Endothelial cell (in vitro differentiated cells): ENCODE measurements at regions not wholly inside any gene's neighbourhood (a gene's known extent, or its start where the extent isn't known, plus 50 kb on each side); places are given as distances from the start of the nearest gene placed in this dataset.

Source experiments
- DNase-seq: peaks from one replicate; pipeline ENCODE4 v3.0.0; 2021; ENCODE audit warnings: low spot score
- H3K27ac Mint-ChIP-seq: one replicate; pipeline ENCODE4 v1.8.0; 2021; ENCODE audit warnings: mixed read lengths, inconsistent platforms; ENCODE audit not compliant: unreplicated experiment
- H3K27me3 Mint-ChIP-seq: one replicate; pipeline ENCODE4 v1.8.0; 2021; ENCODE audit warnings: mild to moderate bottlenecking, moderate library complexity, mixed read lengths, inconsistent platforms; ENCODE audit not compliant: unreplicated experiment
- H3K36me3 Mint-ChIP-seq: one replicate; pipeline ENCODE4 v1.8.0; 2021; ENCODE audit warnings: mild to moderate bottlenecking, low read depth, mixed read lengths, inconsistent platforms; ENCODE audit not compliant: unreplicated experiment
- H3K4me1 Mint-ChIP-seq: one replicate; pipeline ENCODE4 v1.8.0; 2021; ENCODE audit warnings: mild to moderate bottlenecking, mixed read lengths, inconsistent platforms; ENCODE audit not compliant: unreplicated experiment
- H3K4me3 Mint-ChIP-seq: one replicate; pipeline ENCODE4 v1.8.0; 2021; ENCODE audit warnings: mild to moderate bottlenecking, mixed read lengths, inconsistent platforms; ENCODE audit not compliant: unreplicated experiment
- H3K9me3 Mint-ChIP-seq: one replicate; pipeline ENCODE4 v1.8.0; 2021; ENCODE audit warnings: mixed read lengths, inconsistent platforms; ENCODE audit not compliant: unreplicated experiment
- CTCF ChIP-seq: fragments of 200-600 bp; sonication (generic); IDR thresholded peaks from one replicate; pipeline ENCODE4 v1.5.0; 2021; ENCODE audit warnings: antibody characterized with exemption; ENCODE audit not compliant: unreplicated experiment

GRCh38 chr10:44263771-44264170, 121.1 kb downstream of the CXCL12 start:
- DNase-seq = no peak
- H3K4me1 Mint-ChIP-seq = no peaks in the 10 kb centered on the region
- H3K36me3 Mint-ChIP-seq = peaks cover 4% of the 10 kb centered on the region
- TF ChIP-seq CTCF = no peak
- H3K27me3 Mint-ChIP-seq = peaks cover 3% of the 10 kb centered on the region
- no peak overlapping the region for H3K27ac Mint-ChIP-seq
- no peaks in the 10 kb centered on the region for H3K9me3 Mint-ChIP-seq
- H3K4me3 Mint-ChIP-seq = no peak overlapping the region

GRCh38 chr10:44262551-44263251, 122.2 kb downstream of the CXCL12 start:
- H3K27ac Mint-ChIP-seq = no peak overlapping the region
- no peak overlapping the region for H3K4me3 Mint-ChIP-seq
- H3K27me3 Mint-ChIP-seq = peaks cover 3% of the 10 kb centered on the region
- DNase-seq = no peak
- H3K9me3 Mint-ChIP-seq = no peaks in the 10 kb centered on the region
- no peaks in the 10 kb centered on the region for H3K4me1 Mint-ChIP-seq
- no peak for TF ChIP-seq CTCF
- H3K36me3 Mint-ChIP-seq = peaks cover 4% of the 10 kb centered on the region

GRCh38 chr10:44261710-44262455, 123.0 kb downstream of the CXCL12 start:
- H3K9me3 Mint-ChIP-seq = no peaks in the 10 kb centered on the region
- H3K4me3 Mint-ChIP-seq = no peak overlapping the region
- H3K4me1 Mint-ChIP-seq = no peaks in the 10 kb centered on the region
- H3K27me3 Mint-ChIP-seq = peaks cover 3% of the 10 kb centered on the region
- DNase-seq = no peak
- peaks cover 4% of the 10 kb centered on the region for H3K36me3 Mint-ChIP-seq
- TF ChIP-seq CTCF = no peak
- H3K27ac Mint-ChIP-seq = no peak overlapping the region

- DNase-seq = no peak
- Mint-ChIP-seq H3K36me3 (no peaks in the 10 kb centered on the region), H3K27ac (no peak overlapping the region), H3K27me3 (peaks cover 3% of the 10 kb centered on the region), H3K4me1 (no peaks in the 10 kb centered on the region), H3K9me3 (no peaks in the 10 kb centered on the region), H3K4me3 (no peak overlapping the region)
- no peak for TF ChIP-seq CTCF
Observed at GRCh38 chr10:44261296-44261695, 123.6 kb downstream of the CXCL12 start.
